WI38 (cell line): ENCODE measurements at regions not wholly inside any gene's neighbourhood (a gene's known extent, or its start where the extent isn't known, plus 50 kb on each side); places are given as distances from the start of the nearest gene placed in this dataset.
"Not testable (repeated sequence)": the region's sequence is repeated elsewhere in the genome, so short reads cannot be mapped to it uniquely, and the experiment has no call there.

ENCODE experiments used
- H3K4me3 ChIP-seq: 2 replicates; pipeline ENCODE4 v1.5.1; 2011; ENCODE audit warnings: low read depth, mild to moderate bottlenecking, control low read depth, low read length
- TF ChIP-seq, protein P1 (sequence below): IDR thresholded peaks from 2 replicates; pipeline ENCODE4 v1.5.1; 2012; ENCODE audit warnings: low read depth, mild to moderate bottlenecking, control low read depth, low read length

DNA sequence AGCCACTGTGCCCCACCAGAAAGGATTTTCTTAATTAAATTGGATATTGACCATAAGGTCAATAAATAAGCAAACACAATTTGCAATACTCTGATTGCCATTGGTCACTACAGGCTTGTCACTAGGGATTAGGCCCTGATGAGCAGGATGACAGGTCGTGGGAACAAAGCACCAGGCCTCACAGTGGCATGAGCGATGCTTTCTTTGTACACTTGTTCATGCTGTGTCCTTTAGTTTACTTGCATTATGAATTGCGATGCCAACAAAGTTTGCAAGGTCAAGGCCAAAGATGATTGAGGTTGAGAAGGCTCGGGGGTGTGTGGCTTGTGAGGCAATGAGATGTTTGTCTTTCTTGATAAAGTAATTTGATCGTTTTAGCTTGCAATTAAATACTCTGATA, 136.0 kb downstream of the TTC8 start:
- TF ChIP-seq, protein P1, sequence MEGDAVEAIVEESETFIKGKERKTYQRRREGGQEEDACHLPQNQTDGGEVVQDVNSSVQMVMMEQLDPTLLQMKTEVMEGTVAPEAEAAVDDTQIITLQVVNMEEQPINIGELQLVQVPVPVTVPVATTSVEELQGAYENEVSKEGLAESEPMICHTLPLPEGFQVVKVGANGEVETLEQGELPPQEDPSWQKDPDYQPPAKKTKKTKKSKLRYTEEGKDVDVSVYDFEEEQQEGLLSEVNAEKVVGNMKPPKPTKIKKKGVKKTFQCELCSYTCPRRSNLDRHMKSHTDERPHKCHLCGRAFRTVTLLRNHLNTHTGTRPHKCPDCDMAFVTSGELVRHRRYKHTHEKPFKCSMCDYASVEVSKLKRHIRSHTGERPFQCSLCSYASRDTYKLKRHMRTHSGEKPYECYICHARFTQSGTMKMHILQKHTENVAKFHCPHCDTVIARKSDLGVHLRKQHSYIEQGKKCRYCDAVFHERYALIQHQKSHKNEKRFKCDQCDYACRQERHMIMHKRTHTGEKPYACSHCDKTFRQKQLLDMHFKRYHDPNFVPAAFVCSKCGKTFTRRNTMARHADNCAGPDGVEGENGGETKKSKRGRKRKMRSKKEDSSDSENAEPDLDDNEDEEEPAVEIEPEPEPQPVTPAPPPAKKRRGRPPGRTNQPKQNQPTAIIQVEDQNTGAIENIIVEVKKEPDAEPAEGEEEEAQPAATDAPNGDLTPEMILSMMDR, result no peak
- no peak overlapping the region for H3K4me3 ChIP-seq

DNA sequence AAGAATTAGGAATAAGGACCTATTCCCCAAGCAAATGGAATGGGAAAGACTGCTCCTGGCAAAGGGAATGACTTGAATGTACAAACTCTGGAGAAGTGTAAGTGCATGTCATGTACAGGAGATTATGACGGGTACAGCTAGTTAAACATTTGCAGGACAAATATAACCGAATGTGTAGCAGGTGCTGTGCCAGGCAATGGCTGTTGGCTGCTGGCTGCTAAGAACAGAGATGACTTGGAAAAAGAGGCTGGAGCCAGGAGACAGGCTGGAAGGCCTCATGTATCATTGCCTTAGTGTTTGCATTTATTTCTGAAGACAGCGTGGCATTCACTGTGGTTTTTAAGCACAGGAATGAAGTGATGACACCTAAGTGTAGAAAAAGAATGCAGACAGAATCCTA, 136.8 kb downstream of the TTC8 start:
- H3K4me3 ChIP-seq, result no peak overlapping the region
- TF ChIP-seq, protein P1, result no peak

DNA sequence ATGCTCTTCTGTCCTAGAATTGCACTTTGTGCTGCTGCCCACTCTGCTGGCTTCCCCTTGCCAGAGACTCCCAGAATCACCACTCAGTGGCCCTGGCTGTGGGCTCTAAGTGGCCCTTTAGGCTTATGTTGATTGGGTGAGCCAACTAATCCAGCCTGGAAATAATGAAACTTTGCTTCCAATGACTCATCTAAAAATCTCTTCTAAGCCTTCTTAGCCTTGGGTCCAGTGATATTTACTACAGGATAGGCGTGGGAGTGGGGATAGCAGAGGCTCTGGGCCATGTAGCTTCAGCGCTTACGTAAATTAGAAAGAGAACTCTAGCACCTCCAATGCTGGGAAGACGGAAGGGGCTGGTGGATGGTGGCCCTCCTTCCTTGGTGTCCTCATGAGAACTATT, 137.9 kb downstream of the TTC8 start:
- no peak overlapping the region for H3K4me3 ChIP-seq
- TF ChIP-seq, protein P1, result no peak

DNA sequence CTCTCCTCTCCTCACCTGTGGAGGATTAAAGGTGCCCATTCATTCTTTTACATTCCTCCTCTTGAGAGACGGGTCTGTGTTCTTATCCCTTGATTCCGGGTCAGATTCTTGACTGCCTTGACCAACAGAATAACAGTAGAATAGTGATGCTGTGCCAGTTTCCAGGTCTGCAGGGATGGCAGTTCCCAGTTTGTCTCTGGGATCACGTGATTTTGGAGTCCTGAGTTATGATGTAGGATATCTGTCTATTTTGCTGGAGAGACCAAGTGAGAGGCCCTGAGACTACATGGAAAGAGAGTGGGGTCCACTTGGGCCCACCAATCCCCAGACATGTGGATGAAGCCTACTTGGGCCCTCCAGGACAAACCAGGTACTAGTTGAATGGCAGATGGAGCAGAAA, 142.8 kb downstream of the TTC8 start:
- TF ChIP-seq, protein P1, result no peak

DNA sequence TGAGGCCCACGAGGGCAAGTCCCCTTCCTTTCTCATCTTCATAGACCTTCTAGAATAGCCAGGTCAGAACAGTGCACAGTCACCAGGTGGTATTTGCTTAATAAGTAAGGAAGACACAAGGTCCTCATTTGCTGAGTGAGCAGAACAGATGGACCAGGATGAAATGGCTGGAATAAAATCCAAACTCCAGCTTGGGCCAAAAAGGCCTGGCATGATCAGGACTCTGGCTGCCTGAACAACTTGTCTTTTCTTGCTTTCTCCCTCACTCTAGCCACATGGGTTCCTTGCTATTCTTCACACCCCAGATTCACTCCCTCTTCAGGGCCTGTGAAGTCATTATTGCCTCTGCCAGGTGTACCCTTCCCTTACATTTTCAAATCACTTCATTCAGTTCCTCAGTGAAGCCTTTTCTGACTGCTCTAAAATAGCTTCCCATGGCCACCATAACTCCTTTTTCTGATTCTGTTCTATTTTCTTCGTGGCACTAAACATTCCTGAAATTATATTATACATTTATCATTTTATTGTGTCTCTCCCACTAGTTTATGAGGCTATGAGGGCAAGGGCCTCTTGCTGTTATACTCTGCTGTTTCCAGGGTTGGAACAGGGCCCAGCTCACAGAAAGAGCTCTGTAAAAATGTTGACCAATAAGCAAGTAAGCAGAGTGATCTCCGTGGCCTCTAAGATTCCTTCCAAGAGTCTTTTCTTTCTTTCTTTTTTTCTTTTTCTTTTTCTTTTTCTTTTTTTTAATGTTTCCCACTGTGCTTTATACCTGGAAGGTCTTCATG, 150.8 kb downstream of the TTC8 start:
- TF ChIP-seq, protein P1, result no peak
- no peak overlapping the region for H3K4me3 ChIP-seq

More for the DNA sequence above, 142.8 kb downstream of the TTC8 start:
- no peak overlapping the region for H3K4me3 ChIP-seq

DNA sequence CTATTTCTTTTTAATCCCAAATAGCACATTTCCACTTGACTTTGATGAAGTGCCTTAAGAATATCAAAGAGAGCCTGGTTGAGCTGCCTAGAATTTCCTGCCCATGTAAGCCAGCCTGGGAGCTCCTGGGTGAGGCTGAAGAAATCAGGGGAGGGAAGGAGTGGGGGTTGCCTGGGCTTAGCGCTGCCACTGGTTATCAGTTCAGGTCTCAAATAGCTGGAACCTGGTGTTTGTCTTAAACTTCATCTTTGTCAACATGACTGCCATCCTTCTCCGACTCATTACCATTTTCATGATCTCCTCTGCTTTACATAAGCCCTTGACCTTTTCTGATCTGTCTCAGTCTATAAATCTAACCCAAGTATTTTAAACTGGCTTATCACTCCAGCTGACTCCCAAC, 151.5 kb downstream of the TTC8 start:
- no peak overlapping the region for H3K4me3 ChIP-seq
- TF ChIP-seq, protein P1, result no peak

DNA sequence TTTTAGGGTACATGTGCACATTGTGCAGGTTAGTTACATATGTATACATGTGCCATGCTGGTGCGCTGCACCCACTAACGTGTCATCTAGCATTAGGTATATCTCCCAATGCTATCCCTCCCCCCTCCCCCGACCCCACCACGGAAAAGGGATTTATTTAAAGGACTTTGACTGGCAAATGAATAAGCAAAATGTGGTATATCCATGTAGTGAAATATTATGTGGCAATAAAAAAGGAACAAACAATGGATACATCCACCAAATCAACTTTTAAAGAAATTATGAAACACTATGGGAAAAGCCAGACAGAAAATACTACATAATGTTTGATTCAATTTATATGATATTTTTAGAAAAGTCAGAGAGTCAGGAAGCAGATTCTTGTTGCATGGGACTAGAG, 156.5 kb downstream of the TTC8 start:
- not testable (repeated sequence) for H3K4me3 ChIP-seq

DNA sequence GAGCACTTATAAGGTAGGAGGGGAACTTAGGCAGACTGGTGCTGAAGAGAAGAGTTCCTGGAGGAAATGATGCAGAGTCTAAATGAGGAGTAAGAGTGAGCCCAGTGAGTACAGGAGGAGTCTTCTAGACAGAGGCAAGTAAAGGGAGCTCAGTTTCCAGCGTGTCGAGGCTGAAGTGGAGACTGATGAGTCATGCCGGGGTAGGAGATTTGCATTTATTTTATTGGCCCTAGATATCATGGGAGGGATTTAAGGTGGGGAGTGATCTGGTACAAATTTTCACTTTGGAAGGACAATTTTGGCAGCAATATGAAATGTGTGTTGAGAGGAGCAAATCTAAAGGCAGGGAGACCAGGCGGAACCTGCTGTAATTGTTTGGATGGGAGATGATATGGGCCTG, 157.5 kb downstream of the TTC8 start:
- TF ChIP-seq, protein P1, result no peak
- H3K4me3 ChIP-seq, result no peak overlapping the region
